ENCODE measurements at regions not wholly inside any gene's neighbourhood (a gene's known extent, or its start where the extent isn't known, plus 50 kb on each side); places are given as distances from the start of the nearest gene placed in this dataset.

- no peaks in the 10 kb centered on the region for H3K9me3 Mint-ChIP-seq
- no peak overlapping the region for H3T11ph ChIP-seq (ENCODE audit: low read length)
- H2BK120ac ChIP-seq (ENCODE audit: low read depth, low read length, poor library complexity, severe bottlenecking), result no peak overlapping the region
- H3K79me1 ChIP-seq (ENCODE audit: insufficient read depth, low read depth, low read length, poor library complexity, severe bottlenecking), result no peaks in the 10 kb centered on the region
- H3K4me3 Mint-ChIP-seq, result no peak overlapping the region
- H3K27ac ChIP-seq (ENCODE audit: insufficient read length, low read depth, low read length), result no peak overlapping the region
- no peaks in the 10 kb centered on the region for H3K36me3 Mint-ChIP-seq (ENCODE audit: insufficient read depth in 1 of 3, low read depth in 3 of 3)
- no peaks in the 10 kb centered on the region for H3K27me3 Mint-ChIP-seq (ENCODE audit: low read depth)
- no peak overlapping the region for H2BK20ac ChIP-seq (ENCODE audit: low read depth, low read length, poor library complexity, severe bottlenecking)
- no peak overlapping the region for H3K9ac ChIP-seq (ENCODE audit: extremely low read depth, insufficient read length, low read length)
- no peaks in the 10 kb centered on the region for H3K9me3 ChIP-seq (ENCODE audit: control insufficient read depth, low read depth, low read length)
- H3K23ac ChIP-seq (ENCODE audit: insufficient read length, low read depth, low read length), result no peak overlapping the region
- H3K23me2 ChIP-seq (ENCODE audit: insufficient read length, low read depth, low read length, poor library complexity, severe bottlenecking), result no peaks in the 10 kb centered on the region
- H3K14ac ChIP-seq (ENCODE audit: insufficient read depth, low read length), result no peak overlapping the region
- H3K4me1 ChIP-seq (ENCODE audit: insufficient read depth, low read length), result no peaks in the 10 kb centered on the region
- TF ChIP-seq, protein P1, sequence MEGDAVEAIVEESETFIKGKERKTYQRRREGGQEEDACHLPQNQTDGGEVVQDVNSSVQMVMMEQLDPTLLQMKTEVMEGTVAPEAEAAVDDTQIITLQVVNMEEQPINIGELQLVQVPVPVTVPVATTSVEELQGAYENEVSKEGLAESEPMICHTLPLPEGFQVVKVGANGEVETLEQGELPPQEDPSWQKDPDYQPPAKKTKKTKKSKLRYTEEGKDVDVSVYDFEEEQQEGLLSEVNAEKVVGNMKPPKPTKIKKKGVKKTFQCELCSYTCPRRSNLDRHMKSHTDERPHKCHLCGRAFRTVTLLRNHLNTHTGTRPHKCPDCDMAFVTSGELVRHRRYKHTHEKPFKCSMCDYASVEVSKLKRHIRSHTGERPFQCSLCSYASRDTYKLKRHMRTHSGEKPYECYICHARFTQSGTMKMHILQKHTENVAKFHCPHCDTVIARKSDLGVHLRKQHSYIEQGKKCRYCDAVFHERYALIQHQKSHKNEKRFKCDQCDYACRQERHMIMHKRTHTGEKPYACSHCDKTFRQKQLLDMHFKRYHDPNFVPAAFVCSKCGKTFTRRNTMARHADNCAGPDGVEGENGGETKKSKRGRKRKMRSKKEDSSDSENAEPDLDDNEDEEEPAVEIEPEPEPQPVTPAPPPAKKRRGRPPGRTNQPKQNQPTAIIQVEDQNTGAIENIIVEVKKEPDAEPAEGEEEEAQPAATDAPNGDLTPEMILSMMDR (conservative IDR thresholded peaks at IDR 0.05), result no peak
- H3K4me1 Mint-ChIP-seq, result no peaks in the 10 kb centered on the region
- no peak overlapping the region for H4K8ac ChIP-seq (replicated peaks; ENCODE audit: insufficient read length, low read depth, low read length)
- no peak overlapping the region for H2BK5ac ChIP-seq (ENCODE audit: insufficient read length, low read length)
- no peak overlapping the region for H3K18ac ChIP-seq (ENCODE audit: insufficient read length, low read depth, low read length)
- H3K79me2 ChIP-seq (ENCODE audit: insufficient read depth, low read length), result no peaks in the 10 kb centered on the region
- H2BK15ac ChIP-seq (ENCODE audit: low read depth, low read length), result no peak overlapping the region
- no peak overlapping the region for H4K91ac ChIP-seq (ENCODE audit: insufficient read length, low read depth, low read length)
- no peak overlapping the region for H3K4ac ChIP-seq (ENCODE audit: low read depth, low read length)
- no peak overlapping the region for H3K4me2 ChIP-seq (ENCODE audit: insufficient read depth, insufficient read length, low read length)
- H3K27ac Mint-ChIP-seq, result peak overlapping the region in 1 of 3 experiments; percentile 20; a peak in 1 of 7 replicates
- H3K56ac ChIP-seq (ENCODE audit: insufficient read length, low read depth, low read length), result no peak overlapping the region
- no CpG with 5 or more reads among the region's 4 CpGs for WGBS (ENCODE audit: extremely low coverage, insufficient read length, low lambda C conversion rate)
- DNase-seq, result no peak
- no peak overlapping the region for H2AK5ac ChIP-seq (ENCODE audit: insufficient read length, low read length)
- no peak overlapping the region for H2AFZ ChIP-seq (ENCODE audit: low read length)
- H4K20me1 ChIP-seq (ENCODE audit: control insufficient read depth, insufficient read depth, insufficient read length), result no peaks in the 10 kb centered on the region
- no peak overlapping the region for H4K5ac ChIP-seq (ENCODE audit: insufficient read length, low read depth, low read length)
- no peaks in the 10 kb centered on the region for H3K27me3 ChIP-seq (ENCODE audit: insufficient read depth, low read length)
- no peak overlapping the region for H2BK12ac ChIP-seq (ENCODE audit: insufficient read length, low read depth, low read length)
Measured at GRCh38 chr2:208648368-208648767, 241.8 kb downstream of the PTH2R start.

Measured in H9 (cell line).